GM10266 (cell line): ENCODE measurements at regions not wholly inside any gene's neighbourhood (a gene's known extent, or its start where the extent isn't known, plus 50 kb on each side); places are given as distances from the start of the nearest gene placed in this dataset.

Source experiments
- DNase-seq: peaks from one replicate; pipeline ENCODE4 v3.0.0; 2012; ENCODE audit errors: extremely low spot score
- TF ChIP-seq, protein P1 (sequence below): IDR thresholded peaks from 2 replicates; pipeline ENCODE4 v1.5.1; 2012; ENCODE audit warnings: mild to moderate bottlenecking, low read depth; ENCODE audit not compliant: control insufficient read depth, insufficient read depth; ENCODE audit errors: missing control alignments

DNA sequence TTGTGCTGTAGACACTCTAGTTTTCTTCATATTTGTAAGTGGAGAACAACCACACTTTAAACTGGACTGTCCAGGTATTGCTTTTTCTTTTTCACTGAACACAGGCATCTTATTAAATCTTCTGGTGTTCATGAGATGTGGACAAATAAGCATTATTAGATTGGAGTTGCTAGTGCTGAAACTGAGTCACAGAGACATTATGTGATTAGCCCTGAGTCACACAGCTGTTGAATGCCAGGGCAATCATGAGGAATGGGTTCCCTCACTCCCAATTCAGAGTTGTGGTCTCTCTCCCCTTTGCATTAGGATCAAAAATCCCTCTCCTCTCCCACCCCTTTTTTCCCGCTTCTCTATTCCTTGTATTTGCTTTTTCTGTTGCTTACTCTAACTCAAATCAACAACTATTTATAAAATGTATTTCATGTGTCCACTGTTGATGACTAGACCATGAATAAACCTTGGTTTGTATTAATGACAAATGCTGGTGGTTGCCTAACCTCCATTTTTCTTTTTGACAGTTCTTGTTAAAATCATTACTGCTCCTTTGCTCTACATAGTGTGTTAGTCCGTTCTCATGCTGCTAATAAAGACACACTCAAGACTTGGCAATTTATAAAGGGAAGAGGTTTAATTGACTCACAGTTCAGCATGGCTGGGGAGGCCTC, 738.2 kb downstream of the BRINP1 start:
- no peak for DNase-seq
- TF ChIP-seq, protein P1, sequence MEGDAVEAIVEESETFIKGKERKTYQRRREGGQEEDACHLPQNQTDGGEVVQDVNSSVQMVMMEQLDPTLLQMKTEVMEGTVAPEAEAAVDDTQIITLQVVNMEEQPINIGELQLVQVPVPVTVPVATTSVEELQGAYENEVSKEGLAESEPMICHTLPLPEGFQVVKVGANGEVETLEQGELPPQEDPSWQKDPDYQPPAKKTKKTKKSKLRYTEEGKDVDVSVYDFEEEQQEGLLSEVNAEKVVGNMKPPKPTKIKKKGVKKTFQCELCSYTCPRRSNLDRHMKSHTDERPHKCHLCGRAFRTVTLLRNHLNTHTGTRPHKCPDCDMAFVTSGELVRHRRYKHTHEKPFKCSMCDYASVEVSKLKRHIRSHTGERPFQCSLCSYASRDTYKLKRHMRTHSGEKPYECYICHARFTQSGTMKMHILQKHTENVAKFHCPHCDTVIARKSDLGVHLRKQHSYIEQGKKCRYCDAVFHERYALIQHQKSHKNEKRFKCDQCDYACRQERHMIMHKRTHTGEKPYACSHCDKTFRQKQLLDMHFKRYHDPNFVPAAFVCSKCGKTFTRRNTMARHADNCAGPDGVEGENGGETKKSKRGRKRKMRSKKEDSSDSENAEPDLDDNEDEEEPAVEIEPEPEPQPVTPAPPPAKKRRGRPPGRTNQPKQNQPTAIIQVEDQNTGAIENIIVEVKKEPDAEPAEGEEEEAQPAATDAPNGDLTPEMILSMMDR = no peak

DNA sequence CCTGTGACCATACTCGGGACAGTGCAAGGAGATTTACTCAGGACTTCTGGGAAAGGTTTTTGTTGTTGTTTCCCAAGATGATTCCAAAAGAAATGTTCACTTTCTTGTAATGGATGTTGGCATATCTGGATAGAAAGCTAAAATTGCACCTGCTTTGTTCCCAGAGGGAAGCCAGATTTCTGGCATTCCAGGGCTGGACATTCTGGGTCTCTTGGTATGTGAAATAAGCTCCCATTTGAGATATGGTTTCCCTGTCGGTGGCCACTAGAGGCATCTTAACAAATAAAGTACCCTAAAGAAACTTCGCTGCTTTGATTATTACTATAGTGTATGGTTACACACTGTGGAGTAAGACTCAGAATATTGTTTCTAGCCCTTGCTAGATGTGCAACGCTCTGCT, 737.3 kb downstream of the BRINP1 start:
- TF ChIP-seq, protein P1 = no peak

DNA sequence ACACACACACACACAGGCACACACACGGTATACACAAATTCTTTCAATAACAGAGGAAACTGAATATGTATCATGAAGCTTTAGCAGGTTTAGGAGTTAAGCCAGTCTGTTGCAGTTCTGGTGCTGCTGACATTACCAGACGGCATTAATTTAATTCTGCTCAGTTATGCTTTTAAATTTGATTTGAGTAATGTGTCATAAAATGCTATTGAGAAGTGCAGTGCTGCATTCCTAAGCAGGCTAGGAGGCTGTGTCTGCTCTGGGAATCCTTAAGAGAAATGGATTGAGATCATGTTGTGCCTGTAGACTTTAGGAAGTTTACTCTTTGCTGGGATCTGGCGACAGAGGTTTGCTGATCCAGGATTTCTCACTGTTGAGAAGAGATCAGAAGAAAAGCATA, 733.8 kb downstream of the BRINP1 start:
- TF ChIP-seq, protein P1 = no peak
- no peak for DNase-seq

More for the DNA sequence above, 737.3 kb downstream of the BRINP1 start:
- DNase-seq = no peak

GRCh38 chr9:118637681-118638080, 731.6 kb downstream of the BRINP1 start:
- TF ChIP-seq, protein P1 = no peak
- DNase-seq = no peak

DNA sequence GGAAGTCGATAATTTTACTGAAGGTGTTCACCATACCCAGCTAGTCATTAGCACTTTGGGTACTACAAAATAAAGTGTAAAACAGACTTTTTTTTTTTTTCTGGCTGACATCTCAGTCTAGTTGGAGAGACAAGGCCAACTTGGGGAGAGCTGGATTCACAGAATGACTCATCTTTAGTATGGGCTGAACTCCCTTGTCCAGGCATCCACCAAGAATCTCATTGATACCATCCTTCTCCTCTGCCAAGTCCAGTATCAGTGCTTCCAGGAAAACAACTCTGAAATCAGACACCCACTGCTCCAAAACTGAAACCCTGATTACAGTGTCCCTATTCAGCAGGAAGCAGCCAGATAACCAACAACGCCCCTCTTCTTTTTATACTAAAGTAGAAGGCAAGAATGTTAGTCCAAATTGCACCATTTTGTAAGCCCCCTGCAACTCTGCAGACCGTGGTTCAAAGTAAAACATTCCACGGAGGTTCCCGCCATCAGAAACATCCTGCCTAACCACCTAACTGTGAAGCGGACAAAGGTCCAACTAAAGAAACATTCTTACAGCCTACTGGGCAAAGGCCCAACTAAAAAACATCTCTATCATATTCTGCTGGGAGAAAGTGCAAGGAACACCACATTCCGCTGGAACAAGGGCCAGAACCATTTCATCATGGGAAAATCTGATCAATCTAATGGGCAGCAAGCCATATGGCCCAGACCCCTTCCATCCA, 728.2 kb downstream of the BRINP1 start:
- TF ChIP-seq, protein P1 = no peak
- DNase-seq = no peak

DNA sequence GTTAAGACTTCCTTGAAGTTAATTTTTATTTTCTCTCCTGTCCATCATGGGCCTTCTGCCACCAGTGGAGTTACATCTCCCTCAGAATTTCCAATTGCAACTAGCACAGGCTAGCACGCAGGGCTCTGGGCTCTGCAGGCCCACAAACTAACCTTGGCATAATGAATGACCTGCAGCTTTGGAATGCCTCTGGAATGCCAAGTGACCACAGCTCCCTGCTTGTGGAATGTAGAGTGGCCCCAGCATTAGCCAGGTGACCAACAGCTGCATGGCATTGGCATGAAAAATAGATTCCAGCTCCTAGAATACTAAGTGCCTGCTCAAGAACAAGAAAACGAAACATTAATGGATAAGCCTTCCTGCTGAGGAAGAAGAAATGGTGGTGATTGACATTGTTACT, 726.1 kb downstream of the BRINP1 start:
- no peak for DNase-seq
- TF ChIP-seq, protein P1 = no peak

GRCh38 chr9:118644066-118644465, 725.2 kb downstream of the BRINP1 start:
- no peak for DNase-seq
- TF ChIP-seq, protein P1 = no peak
